ENCODE measurements at regions not wholly inside any gene's neighbourhood (a gene's known extent, or its start where the extent isn't known, plus 50 kb on each side); places are given as distances from the start of the nearest gene placed in this dataset.

DNA sequence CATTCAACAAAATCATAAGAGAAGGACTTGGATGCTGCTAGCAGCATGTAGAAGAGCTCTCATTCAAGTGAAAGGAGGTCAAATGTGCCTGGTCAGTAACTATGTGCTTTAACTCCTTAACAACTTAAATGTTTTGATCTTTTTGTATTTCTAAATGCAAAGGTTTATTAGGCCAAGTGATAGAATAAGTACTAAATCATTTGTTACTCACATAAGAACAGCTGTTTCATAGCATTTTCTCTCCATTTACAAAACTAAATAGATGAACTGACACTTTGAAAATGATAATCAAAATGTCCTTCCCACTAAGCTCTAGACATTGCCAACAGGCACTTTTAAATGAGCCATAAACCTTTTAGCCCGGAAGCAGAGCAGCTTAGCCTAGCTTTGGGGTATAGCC is 254.3 kb upstream of the PRMT6 start:
- peaks cover 0 to 3% (median 2%) of the 10 kb centered on the region in 3 donors for H3K27me3 Mint-ChIP-seq (ENCODE audit: low read depth in 3 of 3)
- peaks cover 0 to 13% (median 4%) of the 10 kb centered on the region in 6 donors for H3K9me3 Mint-ChIP-seq
- H3K4me1 Mint-ChIP-seq, result no peaks in the 10 kb centered on the region

DNA sequence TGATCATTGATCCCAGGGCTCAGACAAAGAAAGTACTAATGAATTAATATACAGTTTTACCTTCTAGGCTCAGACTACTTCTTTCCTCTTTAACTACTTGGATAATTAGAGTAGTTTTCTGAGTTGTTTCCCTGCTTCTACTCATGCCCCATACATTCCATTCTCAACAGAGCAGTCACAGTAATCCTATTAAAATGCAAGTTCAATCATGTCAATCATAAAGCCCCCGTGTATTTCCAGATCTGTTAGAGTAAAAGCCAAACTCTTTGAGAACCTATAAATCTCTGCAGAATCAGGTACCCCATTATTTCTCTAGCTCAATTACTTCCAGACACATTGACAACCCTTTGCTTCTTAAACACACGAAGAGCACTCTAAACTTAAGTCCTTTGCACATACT is 242.1 kb upstream of the PRMT6 start:
- DNase-seq, result no peak
- H3K4me3 Mint-ChIP-seq, result no peak overlapping the region
- peaks cover 0 to 2% (median 0%) of the 10 kb centered on the region in 3 donors for H3K27me3 Mint-ChIP-seq (ENCODE audit: low read depth in 3 of 3)
- H3K27ac Mint-ChIP-seq, result no peak overlapping the region
- H3K36me3 Mint-ChIP-seq, result no peaks in the 10 kb centered on the region
- H3K4me1 Mint-ChIP-seq, result no peaks in the 10 kb centered on the region
- H3K9me3 Mint-ChIP-seq, result peaks cover 5 to 35% (median 17%) of the 10 kb centered on the region in 6 donors

More for the DNA sequence above, 254.3 kb upstream of the PRMT6 start:
- no peak for DNase-seq
- H3K36me3 Mint-ChIP-seq, result no peaks in the 10 kb centered on the region
- no peak overlapping the region for H3K27ac Mint-ChIP-seq
- no peak overlapping the region for H3K4me3 Mint-ChIP-seq

DNA sequence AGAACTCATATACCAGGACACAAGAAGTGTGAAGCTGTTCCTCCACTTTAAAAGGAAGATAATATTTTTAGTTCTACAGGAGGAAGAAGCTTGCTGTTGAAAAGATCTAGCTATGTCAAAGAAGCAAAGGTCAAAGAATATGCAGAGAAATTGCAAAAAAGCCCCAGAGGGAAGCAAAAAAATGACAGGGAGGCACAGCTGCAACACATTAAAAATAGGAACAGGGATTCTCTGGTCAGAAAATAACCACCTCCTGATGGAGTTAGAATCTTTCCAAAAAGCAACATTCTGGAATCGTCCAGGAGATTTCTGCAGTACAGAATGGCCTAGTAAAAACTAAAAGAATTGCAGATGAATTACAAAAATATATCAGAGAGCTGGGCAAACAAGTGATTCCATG is 238.9 kb upstream of the PRMT6 start:
- Mint-ChIP-seq H3K4me1 (no peaks in the 10 kb centered on the region), H3K4me3 (no peak overlapping the region), H3K9me3 (peaks cover under 1 to 37% (median 8%) of the 10 kb centered on the region in 6 donors), H3K36me3 (no peaks in the 10 kb centered on the region), H3K27ac (no peak overlapping the region), H3K27me3 (ENCODE audit: low read depth in 3 of 3) (peaks cover 0 to 2% (median 0%) of the 10 kb centered on the region in 3 donors)
- no peak for DNase-seq

DNA sequence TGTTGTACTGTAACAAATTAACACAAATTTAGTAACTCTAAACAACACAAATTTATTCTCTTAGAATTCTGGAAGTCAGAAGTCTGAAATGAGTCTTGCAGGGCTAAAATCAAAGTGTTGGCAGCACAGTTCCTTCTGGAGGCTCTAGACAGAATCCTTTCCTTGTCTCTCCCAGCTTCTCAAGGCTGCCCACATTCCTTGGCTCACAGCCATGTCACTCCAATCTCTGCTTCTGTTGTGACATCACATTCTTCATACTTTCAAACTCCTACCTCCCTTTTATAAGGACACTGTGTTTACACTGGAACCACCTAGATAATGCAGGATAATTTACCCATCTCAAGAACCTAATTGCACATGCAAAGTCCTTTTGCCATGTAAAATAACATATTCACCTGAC is 225.0 kb upstream of the PRMT6 start:
- Mint-ChIP-seq H3K9me3 (peaks cover 7 to 15% (median 10%) of the 10 kb centered on the region in 6 donors), H3K4me3 (no peak overlapping the region), H3K36me3 (no peaks in the 10 kb centered on the region), H3K4me1 (no peaks in the 10 kb centered on the region), H3K27me3 (ENCODE audit: low read depth in 3 of 3) (peaks cover 0 to 4% (median 1%) of the 10 kb centered on the region in 3 donors), H3K27ac (no peak overlapping the region)
- DNase-seq, result no peak

DNA sequence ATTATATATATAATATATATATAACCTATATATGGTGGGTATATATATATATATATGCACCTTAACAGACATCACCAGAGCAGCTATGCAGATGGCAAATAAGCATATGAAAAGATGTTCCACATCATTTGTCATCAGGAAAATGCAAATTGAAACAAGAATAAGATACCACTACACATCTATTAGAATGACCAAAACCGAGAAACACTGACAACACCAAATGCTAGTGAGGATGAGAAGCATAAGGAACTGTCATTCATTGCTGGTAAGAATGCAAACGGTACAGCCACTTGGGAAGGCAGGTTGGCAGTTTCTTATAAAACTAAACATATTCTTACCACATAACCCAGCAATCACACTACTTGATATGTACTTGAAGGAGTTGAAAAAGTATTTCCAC is 219.8 kb upstream of the PRMT6 start:
- H3K27ac Mint-ChIP-seq, result no peak overlapping the region
- no peak overlapping the region for H3K4me3 Mint-ChIP-seq
- H3K9me3 Mint-ChIP-seq, result peaks cover 6 to 12% (median 9%) of the 10 kb centered on the region in 6 donors
- H3K4me1 Mint-ChIP-seq, result no peaks in the 10 kb centered on the region
- DNase-seq, result no peak
- peaks cover 0 to 1% (median 0%) of the 10 kb centered on the region in 3 donors for H3K27me3 Mint-ChIP-seq (ENCODE audit: low read depth in 3 of 3)
- no peaks in the 10 kb centered on the region for H3K36me3 Mint-ChIP-seq

DNA sequence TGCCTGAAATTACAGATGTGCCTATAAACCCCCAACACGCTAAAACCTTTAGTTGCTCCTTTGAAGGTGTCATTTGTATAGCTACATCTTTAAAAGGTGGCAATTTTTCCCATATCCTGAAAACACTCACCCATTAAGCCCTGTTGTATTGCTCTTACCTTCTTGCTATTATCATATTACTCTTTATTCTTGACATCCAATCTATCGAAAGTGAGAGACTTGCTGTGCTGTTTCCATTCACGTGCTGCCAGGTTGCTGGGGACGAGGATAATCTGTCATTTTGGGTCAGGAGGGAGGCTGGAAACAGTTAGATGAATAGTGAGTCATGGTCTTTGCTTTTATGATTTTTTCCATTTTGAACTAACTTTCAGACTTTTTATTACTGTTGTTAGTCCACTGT is 213.0 kb upstream of the PRMT6 start:
- peaks cover 1 to 23% (median 8%) of the 10 kb centered on the region in 6 donors for H3K9me3 Mint-ChIP-seq
- DNase-seq, result no peak
- H3K36me3 Mint-ChIP-seq, result no peaks in the 10 kb centered on the region
- H3K27me3 Mint-ChIP-seq (ENCODE audit: low read depth in 3 of 3), result peaks cover 0 to 1% (median 0%) of the 10 kb centered on the region in 3 donors
- H3K27ac Mint-ChIP-seq, result no peak overlapping the region
- H3K4me3 Mint-ChIP-seq, result no peak overlapping the region
- no peaks in the 10 kb centered on the region for H3K4me1 Mint-ChIP-seq

DNA sequence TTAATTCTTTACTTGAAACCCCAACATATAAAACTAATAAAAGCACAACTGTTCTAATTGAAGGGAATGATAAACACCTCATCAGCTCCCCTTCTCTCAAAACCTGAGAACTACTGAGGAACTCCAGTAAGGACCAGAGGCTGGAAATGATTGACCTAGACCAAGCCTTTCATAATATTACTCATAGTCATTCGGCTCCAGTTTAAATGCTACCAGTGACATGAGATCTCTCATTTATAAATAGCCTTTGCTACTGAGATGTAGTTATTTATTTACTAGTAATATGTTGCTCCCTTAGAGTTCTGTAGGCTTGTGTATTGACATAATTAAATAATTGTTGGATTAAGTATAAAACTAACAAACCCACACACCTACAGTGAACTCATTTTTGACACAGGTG is 209.8 kb upstream of the PRMT6 start:
- no peaks in the 10 kb centered on the region for H3K4me1 Mint-ChIP-seq
- peaks cover 0 to 3% (median 0%) of the 10 kb centered on the region in 3 donors for H3K27me3 Mint-ChIP-seq (ENCODE audit: low read depth in 3 of 3)
- no peak for DNase-seq
- H3K9me3 Mint-ChIP-seq, result peaks cover 1 to 16% (median 8%) of the 10 kb centered on the region in 6 donors
- H3K4me3 Mint-ChIP-seq, result no peak overlapping the region
- no peaks in the 10 kb centered on the region for H3K36me3 Mint-ChIP-seq
- H3K27ac Mint-ChIP-seq, result no peak overlapping the region

DNA sequence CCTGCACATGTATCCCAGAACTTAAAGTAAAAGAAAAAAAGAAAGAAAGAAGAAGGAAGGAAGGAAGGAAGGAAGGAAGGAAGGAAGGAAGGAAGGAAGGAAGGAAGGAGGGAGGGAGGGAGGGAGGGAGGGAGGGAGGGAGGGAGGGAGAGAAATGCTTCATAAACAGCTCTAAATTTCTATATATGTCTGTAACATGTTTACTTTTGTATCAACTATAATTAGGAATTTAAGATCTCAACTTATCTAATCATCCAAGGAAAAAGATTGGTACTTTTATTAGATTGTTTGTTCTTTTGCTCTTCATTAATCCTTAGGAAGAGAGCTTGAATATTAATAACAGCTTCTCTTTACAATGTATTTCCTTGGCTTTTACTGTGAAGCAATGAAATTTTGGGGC is 195.4 kb upstream of the PRMT6 start:
- H3K36me3 Mint-ChIP-seq, result no peaks in the 10 kb centered on the region
- no peak overlapping the region for H3K27ac Mint-ChIP-seq
- DNase-seq, result no peak
- H3K4me1 Mint-ChIP-seq, result no peaks in the 10 kb centered on the region
- peaks cover 0 to 26% (median 13%) of the 10 kb centered on the region in 6 donors for H3K9me3 Mint-ChIP-seq
- no peak overlapping the region for H3K4me3 Mint-ChIP-seq
- no peaks in the 10 kb centered on the region for H3K27me3 Mint-ChIP-seq (ENCODE audit: low read depth in 3 of 3)

DNA sequence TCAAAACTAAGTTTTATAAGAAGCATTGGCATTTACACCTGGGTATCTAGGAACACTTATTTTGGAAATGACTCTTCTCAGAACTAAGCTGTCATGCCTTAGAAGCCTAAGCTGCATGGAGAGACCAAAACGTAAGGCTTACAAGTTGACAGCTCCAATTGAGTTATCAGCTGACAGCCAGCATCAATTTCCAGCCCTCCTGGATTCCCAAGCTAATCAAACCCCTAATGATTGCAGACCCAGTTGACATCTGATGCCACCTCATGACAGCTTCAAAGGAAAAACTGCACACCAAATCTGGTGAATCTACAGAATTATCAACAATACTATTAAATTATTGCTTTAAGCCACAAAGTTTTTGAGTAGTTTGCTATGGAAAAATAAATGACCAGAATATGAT is 187.6 kb upstream of the PRMT6 start:
- Mint-ChIP-seq H3K36me3 (no peaks in the 10 kb centered on the region), H3K4me3 (no peak overlapping the region), H3K4me1 (no peaks in the 10 kb centered on the region), H3K9me3 (peaks cover 2 to 45% (median 6%) of the 10 kb centered on the region in 6 donors), H3K27me3 (ENCODE audit: low read depth in 3 of 3) (no peaks in the 10 kb centered on the region), H3K27ac (no peak overlapping the region)
- DNase-seq, result no peak

DNA sequence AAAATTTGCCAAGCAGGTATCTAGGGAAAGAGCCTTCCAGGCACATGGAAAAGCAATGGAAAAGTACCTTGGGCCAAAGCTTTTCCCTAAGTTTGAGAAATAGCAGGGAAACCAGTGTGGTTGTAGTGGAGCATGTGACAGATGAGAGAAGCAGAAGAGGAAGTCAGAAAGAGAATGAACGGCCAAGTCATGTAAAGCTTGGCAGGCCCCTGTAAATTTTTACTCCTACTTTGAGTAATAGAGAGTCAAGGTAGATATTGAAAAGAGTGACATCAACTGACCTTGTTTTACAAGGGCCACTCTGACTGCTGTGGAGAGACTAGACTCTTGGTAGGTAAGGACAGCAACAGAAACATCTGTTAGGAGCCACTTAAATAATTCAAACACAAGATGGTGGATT is 180.9 kb upstream of the PRMT6 start:
- Mint-ChIP-seq H3K9me3 (peaks cover 4 to 32% (median 6%) of the 10 kb centered on the region in 6 donors), H3K36me3 (no peaks in the 10 kb centered on the region), H3K4me3 (no peak overlapping the region), H3K4me1 (no peaks in the 10 kb centered on the region), H3K27me3 (ENCODE audit: low read depth in 3 of 3) (no peaks in the 10 kb centered on the region), H3K27ac (no peak overlapping the region)
- DNase-seq, result no peak

DNA sequence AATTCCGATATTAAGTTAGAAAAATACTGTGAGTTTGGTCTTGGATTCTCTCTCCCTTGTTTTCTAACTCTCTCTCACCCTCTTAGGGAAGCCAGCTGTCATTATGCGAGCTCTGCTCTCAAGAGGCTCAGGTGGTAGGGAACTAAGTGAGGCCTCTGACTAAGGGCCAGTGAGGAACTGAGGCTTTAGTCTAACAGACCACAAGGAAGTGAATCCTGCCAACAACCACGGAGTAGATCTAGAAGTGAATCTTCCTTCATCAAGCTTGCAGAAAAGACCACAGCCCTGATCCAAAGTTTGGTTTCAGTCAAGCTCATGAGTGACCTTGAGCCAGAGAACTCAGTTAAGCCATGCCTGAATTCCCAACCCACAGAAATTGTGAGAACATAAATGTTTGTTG is 180.1 kb upstream of the PRMT6 start:
- Mint-ChIP-seq H3K4me1 (no peaks in the 10 kb centered on the region), H3K4me3 (no peak overlapping the region), H3K27me3 (ENCODE audit: low read depth in 3 of 3) (peaks cover 0 to 1% (median 0%) of the 10 kb centered on the region in 3 donors)

DNA sequence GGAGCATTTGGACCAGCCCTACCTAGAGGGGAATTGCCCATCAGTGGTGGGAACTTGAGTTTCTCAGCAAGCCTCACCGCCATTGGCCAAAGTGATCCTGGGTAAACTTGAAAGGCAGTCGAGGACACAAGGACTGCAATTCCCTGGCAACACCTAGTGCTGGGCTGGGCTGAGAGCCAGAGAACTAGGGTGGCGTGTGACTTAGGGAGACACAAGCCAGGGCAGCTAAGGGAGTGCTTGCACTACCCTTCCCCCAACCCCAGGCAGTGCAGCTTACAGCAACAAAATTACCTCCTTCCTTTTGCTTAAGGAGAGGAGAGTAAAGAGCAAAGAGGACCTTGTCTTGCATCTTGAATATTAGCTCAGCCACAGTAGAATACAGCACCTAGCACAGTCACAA is 176.9 kb upstream of the PRMT6 start:
- Mint-ChIP-seq H3K9me3 (peaks cover 1 to 14% (median 7%) of the 10 kb centered on the region in 6 donors), H3K36me3 (peaks cover 0 to 3% (median 0%) of the 10 kb centered on the region in 3 donors), H3K27ac (no peak overlapping the region), H3K27me3 (ENCODE audit: low read depth in 3 of 3) (peaks cover 0 to 3% (median 0%) of the 10 kb centered on the region in 3 donors), H3K4me3 (no peak overlapping the region), H3K4me1 (no peaks in the 10 kb centered on the region)
- no peak for DNase-seq

More for the DNA sequence above, 180.1 kb upstream of the PRMT6 start:
- H3K27ac Mint-ChIP-seq, result no peak overlapping the region
- DNase-seq, result no peak
- H3K36me3 Mint-ChIP-seq, result no peaks in the 10 kb centered on the region
- peaks cover 4 to 27% (median 9%) of the 10 kb centered on the region in 6 donors for H3K9me3 Mint-ChIP-seq

DNA sequence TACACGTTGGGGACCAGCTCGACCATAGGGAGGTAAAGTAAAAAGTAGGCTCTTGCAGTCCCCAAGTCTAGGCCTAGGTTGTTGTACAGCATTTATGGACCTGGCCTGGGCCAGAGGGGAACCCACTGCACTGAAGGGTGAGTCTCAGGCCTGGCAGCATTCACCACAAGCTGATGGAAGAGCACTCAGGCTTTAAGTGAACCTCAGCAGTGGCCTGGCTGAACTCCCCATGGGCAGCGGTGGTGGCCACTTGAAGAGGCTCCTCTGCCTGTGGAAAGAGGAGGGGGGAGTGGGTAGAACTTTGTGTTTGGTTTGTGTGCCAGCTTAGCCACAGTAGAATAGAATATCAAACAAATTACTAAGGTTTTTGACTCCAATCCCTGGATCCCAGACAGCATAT is 176.2 kb upstream of the PRMT6 start:
- Mint-ChIP-seq H3K36me3 (peaks cover 0 to 3% (median 0%) of the 10 kb centered on the region in 3 donors), H3K9me3 (peaks cover 1 to 14% (median 7%) of the 10 kb centered on the region in 6 donors)
- DNase-seq, result no peak

DNA sequence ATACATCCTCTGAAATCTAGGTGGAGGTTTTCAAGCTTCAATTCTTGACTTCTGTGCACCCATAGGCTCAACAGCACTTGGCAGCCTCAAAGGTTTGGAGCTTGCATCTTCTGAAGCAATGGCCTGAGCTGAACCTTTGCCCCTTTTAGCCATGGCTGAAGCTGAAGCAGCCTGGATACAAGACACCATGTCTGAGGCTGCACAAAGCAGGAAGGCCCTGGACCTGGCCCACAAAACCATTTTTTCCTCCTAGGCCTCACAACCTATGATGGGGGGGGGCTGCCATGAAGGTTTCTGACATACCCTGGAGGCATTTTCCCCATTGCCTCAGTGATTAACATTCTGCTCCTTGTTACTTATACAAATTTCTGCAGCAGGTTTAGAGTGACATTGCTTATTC is 173.3 kb upstream of the PRMT6 start:
- Mint-ChIP-seq H3K4me1 (no peaks in the 10 kb centered on the region), H3K27me3 (ENCODE audit: low read depth in 3 of 3) (peaks cover 0 to 3% (median 0%) of the 10 kb centered on the region in 3 donors), H3K9me3 (peaks cover 1 to 14% (median 6%) of the 10 kb centered on the region in 6 donors), H3K36me3 (peaks cover 0 to 3% (median 0%) of the 10 kb centered on the region in 3 donors), H3K4me3 (no peak overlapping the region), H3K27ac (no peak overlapping the region)
- no peak for DNase-seq

More for the DNA sequence above, 176.2 kb upstream of the PRMT6 start:
- Mint-ChIP-seq H3K27ac (no peak overlapping the region), H3K4me3 (no peak overlapping the region), H3K27me3 (ENCODE audit: low read depth in 3 of 3) (peaks cover 0 to 3% (median 0%) of the 10 kb centered on the region in 3 donors), H3K4me1 (no peaks in the 10 kb centered on the region)

DNA sequence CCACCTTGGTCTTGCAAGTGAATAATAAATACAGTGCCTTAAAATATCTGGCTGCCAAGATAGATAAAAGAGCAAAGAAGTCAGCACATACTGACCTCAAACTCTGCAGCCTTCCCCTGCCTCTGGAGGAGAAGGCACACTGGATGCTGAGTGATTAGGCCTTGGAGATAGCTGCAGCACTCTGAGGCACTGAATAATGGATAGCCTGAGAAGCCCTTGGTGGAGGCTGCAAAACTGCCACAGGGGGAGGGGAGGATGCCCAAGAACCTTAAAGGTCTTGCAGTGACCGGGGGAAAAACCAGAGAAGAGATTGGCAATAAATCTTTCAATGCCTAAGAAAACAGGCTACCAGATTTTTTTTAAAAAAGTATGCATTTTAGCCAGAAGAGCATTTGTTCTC is 167.4 kb upstream of the PRMT6 start:
- Mint-ChIP-seq H3K27ac (no peak overlapping the region), H3K9me3 (peaks cover 0 to 6% (median 2%) of the 10 kb centered on the region in 6 donors), H3K4me1 (no peaks in the 10 kb centered on the region), H3K27me3 (ENCODE audit: low read depth in 3 of 3) (no peaks in the 10 kb centered on the region), H3K4me3 (no peak overlapping the region), H3K36me3 (no peaks in the 10 kb centered on the region)
- no peak for DNase-seq

All from immature natural killer cell (primary cell).